Non-pigmented ciliary epithelial cell (primary cell): ENCODE measurements at regions not wholly inside any gene's neighbourhood (a gene's known extent, or its start where the extent isn't known, plus 50 kb on each side); places are given as distances from the start of the nearest gene placed in this dataset.
"Not testable (repeated sequence)": the region's sequence is repeated elsewhere in the genome, so short reads cannot be mapped to it uniquely, and the experiment has no call there.

Experiments
- DNase-seq: peaks from one replicate; pipeline ENCODE4 v3.0.0-alpha.2; 2010; ENCODE audit warnings: low read depth

DNA sequence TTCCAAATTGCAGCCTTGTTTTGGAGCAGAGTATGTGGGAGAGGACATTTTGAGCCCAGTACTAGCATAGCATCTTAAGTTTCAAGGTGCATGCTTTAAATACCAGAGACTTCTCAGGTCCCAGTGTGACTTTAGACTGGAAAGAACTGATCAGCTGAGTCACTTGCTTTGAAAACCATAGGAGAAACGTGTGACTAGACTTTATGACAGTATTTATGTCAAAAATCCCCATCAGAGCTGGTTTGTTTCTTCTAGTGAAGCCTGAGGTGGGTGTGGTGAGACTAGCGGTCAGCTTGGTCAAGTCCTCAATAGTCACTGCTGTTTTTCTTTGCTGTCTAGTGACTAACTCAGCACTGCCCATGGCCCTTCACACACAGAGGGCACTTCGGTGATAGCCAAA lies 724.2 kb downstream of the GATA3 start:
- no peak for DNase-seq

DNA sequence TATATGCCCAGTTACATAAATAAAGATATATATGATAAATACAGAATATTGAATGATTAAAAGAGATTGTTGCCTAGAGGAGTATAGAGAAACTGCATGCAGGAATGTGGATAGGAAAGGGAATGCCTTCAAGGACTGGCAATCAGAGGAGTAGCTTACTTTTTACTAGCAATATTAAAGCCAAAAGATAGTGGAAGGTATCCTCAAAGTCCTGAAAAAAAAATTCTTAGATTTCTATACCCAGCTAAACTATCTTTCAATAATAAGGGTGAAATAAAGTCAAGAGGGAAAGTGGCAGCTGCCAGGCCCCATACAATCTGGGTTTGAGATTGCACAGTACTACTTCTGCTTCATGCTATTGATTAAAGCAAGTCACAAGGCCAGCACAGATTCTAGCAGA lies 733.2 kb downstream of the GATA3 start:
- no peak for DNase-seq

DNA sequence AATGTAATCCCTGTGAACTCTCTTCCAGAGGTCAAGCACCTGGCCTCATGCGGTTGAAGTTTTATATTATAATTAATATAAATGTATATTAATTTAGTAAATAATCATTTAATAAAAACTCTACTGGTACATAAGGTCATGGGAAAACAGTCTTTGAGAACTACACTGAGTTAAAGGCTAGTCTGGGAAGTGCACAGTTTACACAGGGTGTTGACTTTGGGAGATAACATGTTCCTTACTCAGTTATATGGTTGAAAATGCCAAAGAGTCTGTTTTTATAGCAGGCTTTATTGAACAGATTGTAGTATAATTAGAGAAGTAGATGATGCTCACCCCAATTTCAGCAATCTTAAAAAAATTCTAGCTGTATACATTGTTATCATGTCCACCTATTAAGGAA lies 735.9 kb downstream of the GATA3 start:
- DNase-seq: no peak

DNA sequence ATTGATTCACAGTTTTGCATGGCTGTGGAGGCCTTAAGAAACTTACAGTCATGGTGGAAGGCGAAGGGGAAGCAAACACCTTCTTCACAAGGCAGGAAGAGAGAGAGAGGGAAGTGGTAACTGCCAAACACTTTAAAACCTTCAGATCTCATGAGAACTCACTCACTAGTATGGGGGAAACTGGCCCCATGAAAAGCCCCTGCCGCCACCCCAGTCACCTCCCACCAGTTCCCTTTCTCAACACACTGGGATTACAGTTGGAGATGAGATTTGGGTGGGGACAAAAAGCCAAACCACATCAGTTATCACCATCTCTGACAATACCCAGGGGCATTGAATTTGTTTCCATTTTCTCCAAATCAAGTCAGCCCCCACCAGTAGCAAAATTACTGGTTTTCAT lies 740.4 kb downstream of the GATA3 start:
- no peak for DNase-seq

DNA sequence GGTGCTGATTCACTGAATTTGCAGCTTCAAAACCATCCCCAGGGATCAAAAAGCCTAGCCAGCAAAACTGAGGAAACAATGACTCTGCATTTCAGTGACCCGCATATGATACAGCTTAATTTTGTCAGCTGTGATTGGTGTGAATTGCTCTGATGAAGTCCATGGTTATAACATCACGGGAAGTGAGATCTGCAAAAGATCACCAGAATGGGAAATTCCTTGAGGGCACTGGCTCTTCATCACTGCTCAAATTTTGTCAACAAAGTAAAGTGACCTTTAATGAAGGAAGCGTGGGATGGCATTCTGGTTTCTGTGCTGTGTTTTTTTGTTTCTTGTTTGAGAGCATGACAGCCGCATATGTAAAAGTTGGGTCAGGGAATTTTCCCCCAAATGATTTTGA lies 745.9 kb downstream of the GATA3 start:
- no peak for DNase-seq

DNA sequence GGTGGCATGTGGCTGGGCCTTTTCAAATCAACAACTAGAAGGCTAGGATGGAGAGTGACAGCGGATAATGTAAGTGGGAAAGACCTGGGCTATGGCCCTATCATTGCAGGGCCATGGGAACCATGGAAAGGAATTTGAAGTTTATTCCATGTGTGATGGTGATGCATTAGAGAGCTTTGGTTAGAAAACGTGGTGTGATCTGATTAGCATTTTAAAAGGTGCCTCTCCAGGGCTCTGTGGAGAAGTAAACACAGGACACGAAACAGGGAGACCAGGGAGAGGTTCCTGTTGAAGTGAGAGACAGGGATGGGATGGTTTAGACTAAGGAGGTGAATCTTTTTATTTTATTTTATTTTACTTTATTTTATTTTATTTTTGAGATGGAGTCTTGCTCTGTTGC lies 749.5 kb downstream of the GATA3 start:
- DNase-seq: no peak

DNA sequence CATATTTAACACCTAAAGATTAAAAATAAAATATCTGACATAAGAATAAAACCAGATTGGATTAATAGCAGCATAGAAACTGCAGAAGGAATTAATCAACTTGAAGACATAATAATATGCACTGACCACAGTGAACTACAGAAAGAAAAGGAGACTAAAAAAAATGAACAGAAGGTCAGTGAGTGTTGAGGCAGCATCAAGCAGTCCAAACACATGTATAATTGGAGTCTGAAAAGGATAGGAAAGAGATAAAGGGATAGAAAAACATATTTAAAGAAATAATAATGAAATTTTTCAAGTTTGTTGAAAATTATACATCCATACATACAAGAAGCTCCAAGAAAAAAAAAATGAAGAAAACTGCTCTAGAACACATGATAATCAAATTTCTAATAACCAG lies 756.2 kb downstream of the GATA3 start:
- no peak for DNase-seq

DNA sequence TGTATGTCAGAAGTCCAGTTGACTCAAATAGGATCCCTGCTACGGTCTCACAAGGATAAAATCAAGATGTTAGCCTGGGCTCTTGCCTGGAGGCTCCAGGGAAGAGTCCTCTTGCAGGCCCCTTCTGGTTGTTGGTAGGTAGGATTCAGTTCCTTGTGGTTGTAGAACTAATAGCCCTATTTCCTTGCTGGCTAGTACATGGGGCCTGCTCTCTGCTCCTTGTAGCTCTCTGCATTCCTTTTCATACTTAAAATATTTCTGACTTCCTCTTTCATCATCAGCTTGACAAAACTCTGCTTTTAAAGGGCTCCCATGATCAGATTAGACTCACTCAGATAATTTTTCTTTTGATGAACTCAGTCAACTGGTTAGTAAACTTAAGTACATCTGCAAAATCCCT lies 756.7 kb downstream of the GATA3 start:
- no peak for DNase-seq

DNA sequence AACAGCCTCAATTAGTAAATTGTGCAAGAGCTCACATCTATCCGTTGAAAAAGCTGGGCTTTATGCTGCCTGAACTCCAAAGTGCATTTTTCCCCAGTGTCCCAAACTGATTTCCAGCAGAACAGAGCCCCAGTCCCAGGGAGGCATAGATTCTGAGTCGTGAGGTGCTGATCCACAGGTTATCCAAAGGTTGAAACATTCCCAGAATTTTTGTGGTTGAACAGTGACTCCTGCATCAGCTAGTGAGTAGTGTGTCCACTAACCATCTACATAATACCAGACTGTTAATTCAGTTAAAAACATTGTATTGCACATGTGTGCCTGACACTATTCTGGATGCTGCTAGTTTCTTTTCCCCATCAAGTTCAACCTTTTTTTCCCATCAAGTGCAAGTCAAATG lies 761.5 kb downstream of the GATA3 start:
- no peak for DNase-seq

DNA sequence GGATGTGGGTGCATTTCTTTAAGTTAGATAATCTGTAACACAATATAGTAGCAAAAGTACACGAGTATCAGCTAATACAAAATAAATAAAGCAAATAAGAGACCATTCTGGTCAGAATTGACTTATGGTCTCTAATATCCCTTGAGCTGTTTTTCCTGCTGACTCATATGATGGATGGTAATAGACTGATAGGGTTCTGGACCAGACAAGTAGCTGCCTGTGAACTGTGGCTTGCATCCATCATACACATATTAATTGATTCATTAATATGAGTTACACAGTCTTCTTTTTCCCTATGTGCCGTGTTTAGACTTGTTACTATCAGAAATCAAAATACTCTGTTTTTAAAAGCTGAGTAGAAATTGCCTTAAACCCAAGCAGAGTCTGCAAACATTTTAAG lies 762.8 kb downstream of the GATA3 start:
- DNase-seq: no peak

DNA sequence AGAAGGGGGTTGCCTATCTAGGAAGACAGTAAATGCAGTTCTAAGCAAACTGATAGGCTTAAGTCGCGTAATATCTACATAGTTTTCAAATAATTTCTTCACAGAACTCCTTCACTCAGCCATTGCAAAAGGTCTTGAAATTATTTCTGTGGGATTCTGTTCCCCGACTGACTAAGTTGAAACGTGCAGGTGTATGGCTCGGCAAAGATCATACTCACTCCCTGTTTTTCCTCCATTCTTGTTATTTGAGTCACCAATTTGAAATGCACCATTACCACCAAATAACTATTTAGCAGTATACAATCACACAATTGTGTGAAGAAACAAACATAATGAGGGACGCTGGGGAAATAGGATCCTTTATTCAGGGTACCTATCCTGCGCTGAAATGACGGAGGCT lies 771.1 kb downstream of the GATA3 start:
- DNase-seq: no peak

DNA sequence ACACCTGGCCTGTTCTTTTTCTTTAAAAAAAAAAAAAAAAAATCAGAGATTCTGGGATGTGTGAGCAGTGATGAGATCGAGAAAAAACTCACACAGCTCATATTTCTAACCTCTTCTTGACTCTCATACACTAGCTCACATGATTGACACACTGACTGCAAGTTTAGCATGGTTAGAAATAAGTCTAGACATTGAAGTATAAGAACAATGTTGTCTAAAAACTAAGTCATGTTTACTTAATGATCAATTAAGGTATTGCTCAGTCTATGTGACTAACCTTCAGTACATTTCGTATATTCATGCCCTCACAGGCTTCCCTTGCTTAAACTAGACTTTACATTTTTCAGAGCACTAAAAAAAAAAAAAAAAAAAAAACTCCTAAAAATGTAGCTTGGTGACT lies 775.1 kb downstream of the GATA3 start:
- DNase-seq: no peak

DNA sequence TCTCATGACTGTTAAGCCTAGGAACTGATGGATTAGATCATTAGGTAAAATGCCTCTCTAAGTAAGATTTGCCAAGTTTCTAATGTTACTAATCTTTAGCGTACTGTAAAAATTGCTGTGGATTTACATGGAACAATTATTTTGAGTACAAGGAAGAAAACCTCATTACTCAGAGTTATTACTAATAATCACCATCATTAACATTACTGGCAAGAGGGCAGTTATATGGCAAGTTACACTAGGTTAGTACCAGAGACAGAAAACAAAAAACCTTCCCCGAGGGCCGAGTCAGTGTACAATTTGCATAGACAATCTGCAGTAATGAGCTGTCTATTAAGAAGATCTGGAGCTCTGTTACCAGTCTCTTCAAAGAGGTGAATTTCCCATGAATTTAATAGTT lies 775.6 kb downstream of the GATA3 start:
- DNase-seq: no peak

DNA sequence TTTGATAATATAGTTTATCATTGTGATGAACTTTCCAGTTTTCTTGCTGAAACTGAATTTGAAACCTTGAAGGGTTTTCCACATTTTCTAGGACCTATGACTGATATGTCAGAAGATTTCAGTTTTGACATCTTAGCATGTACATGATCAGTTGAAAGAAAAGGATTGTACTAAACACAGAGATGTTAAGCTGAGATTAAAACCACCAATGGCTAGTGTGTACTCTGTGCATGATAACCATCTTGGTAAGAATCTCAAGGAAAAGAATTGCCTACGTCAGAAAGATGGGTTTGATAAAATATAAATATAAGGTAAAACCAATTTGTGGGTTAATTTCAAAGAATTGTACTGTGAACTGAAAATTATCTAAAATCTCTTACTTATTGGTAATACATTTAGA lies 776.4 kb downstream of the GATA3 start:
- DNase-seq: no peak

DNA sequence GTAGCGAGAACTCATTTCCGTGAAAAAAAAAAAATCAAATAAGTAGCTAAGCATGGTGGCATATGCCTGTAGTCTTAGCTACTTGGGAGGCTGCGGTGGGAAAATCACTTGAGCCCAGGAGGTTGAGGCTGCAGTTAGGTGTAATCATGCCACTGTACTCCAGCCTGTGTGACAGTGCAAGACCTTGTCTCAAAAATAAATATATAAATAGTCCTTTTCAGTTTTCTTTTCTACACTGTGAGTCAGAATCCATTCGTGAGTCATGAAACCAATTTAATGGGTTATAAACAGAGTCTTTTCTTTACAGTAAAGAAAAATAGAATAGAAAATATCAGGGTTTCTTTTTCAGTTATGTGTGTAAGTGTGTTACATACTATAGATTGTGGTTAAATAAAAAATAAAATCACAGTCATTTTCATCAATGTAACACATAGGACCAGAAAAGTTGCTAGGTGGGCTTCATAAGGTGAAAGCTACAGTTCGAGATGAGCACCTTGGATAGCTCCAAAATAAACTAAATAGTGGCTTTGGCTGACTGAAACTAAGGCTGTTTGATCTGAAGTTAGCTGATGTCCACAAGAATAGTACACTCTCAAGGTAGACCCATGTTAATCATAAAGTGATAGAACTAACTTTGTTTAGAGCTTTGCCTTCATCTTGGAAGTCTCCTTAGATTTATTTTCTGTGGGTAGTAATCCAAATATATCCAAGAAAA lies 781.1 kb downstream of the GATA3 start:
- DNase-seq: no peak

DNA sequence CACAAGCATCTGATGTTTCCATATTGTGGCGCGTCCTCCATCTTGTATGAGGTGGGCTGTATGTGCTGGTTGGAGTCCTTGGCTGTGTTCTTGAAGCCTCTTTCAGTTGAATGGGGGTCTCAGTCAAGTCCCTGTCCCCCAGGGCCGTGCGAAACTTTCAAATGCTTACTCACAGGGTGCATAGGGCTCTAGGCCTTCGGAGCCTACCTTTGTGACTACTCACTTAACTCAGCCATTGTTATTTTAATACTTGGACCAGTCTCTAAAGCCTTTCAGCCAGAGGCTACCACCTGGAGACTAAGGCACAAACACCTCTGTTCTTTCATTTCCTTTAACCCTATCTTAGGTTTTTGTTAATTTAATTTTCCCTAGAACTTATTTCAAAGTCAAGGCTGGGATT lies 785.9 kb downstream of the GATA3 start:
- DNase-seq: no peak

DNA sequence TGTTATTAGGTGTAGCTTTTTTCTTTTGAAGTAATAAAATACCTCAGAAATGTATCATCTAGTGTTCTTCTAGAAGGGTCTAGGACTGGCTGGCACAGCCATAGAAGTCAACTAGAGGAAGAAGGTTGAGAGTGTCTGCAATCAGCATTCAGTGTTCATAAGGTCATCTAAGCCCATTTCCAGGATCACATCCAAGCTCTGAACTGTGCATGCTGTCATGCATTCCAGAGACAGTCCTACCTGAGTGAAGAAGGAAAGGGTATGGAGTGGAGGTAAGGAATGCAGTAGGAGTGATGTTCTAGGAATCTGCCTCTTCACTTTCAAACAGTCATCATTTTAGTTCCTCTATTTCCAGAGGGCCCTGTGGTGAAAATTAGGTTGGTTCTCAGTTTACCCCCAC lies 789.7 kb downstream of the GATA3 start:
- no peak for DNase-seq

DNA sequence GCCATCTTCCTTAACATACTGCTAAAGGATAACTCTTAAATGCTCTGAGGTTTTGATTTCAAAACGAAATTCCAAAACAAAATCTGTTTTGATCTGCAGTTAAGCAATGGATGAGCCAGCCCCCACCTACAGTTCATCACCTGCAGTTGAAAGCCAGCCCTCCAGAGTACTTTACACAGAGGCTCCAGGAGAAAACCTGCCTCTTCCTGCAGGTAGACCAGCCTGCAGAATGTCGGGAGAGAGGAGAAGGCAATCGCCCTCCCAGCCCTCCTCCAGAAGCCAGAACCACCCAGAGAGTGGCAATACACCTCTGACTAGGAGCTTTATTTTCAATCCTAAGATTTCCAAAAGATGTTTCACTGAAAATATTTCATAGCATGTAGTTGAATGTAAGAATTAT lies 798.1 kb downstream of the GATA3 start:
- no peak for DNase-seq

DNA sequence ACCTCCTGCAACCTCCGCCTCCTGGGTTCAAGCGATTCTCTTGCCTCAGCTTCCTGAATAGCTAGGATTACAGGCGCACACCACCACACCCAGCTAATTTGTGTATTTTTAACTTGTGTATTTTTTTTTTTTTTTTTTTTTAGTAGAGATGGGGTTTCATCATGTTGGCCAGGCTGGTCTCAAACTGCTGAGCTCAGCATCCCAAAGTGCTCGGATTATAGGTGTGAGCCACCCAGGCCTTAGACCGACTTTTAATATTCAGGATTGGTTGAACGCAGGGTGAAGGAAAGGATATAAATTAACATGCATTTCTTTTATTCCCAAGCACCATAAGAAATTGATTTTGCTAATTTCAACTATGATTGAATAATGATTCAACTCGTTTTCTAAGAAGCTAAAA lies 798.6 kb downstream of the GATA3 start:
- no peak for DNase-seq

DNA sequence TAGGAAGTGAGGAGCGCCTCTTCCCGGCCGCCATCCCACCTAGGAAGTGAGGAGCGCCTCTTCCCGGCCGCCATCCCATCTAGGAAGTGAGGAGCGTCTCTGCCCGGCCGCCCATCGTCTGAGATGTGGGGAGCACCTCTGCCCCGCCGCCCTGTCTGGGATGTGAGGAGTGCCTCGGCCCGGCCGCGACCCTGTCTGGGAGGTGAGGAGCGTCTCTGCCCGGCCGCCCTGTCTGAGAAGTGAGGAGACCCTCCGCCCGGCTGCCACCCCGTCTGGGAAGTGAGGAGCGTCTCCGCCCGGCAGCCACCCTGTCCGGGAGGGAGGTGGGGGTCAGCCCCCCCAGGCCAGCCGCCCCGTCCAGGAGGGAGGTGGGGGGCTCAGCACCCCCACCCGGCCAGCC lies 814.4 kb downstream of the GATA3 start:
- not testable (repeated sequence) for DNase-seq

DNA sequence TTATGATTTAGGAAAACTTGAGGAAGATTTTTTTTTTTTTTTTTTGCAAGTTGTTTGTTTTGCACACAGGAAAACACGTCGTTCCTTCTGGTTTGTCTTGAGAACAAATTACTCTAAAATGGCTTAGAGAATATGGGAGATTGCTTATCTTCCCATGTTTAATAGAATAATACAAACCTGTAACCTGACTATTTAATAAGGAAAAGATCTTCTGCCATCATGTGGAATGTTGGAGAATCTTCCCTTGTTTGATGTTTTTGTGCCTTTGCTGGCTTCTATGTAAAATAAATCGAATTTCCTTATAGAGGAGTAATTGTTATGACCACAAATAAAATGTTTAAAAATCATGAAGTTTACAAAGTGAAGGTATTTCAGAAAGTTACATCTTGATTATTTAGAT lies 818.8 kb downstream of the GATA3 start:
- no peak for DNase-seq

DNA sequence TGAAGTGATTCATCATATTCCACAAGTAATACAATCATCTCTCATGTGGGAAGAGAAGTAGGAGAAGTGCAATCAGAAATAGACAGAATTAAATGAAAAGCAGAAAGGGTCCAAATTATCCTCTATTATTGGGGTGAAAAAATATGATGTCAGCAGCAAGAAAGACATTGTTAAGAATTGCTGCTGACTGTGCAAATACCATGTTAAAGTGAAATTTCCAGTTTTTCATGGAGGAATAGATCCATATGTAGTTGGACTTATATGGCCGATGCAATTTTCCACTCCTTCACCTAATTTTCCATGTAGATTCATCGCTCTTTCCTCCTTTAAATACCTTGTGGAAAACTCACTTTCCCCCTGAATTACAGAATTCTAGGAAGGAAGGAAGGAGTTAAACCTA lies 819.8 kb downstream of the GATA3 start:
- no peak for DNase-seq

DNA sequence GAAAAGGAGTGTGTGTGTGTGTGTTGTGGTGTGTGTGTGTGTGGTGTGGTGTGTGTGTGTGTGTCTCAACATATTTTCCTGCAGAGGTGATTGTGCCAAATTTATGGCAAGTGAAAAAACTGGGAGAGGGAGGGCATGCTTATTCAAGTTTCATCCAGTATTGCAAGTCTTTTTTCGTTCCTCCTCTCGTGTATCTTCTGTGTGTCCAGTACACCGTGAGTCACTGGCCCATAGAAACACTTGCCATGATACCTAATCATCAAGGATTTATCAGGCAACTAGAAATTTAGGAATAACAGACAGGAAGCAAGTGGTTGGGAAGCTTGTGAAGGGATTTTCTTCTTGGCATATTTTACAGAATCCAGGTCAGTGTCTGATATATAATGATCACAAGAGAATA lies 820.5 kb downstream of the GATA3 start:
- no peak for DNase-seq

DNA sequence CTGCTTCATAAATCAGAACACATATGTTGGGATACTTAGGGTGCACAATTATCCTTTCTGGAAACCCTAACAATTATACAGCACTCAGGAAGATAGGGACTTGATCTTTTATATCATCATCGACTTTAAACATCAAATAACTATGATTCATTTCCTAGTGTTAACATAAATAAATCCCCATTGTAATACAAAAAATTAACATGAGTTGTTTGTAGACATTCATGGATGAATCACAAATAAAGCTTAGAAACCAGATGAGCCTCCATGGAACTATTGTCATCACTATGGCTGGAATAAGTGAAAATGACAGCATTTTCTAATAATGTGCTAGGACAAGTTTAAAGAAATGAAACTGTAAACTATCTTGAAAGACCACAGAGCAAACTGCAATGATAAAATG lies 821.7 kb downstream of the GATA3 start:
- DNase-seq: no peak

DNA sequence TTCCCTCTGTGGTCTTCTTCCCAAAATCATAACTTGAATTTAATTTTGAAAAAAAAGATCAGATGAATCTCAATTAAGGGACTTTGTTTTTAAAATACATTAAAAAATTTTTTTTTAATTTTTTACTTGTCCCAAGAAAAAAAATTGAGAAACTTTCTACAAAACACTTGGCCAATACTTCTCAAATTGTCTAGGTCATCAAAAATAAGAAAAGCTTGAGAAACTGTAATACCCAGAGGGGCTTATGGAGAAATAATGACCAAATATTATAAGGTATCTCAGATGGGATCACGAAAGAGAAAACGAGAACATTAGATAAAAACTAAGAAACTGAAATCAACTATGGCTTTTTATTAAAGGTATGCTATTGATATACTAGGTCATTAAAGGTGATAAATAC lies 835.0 kb downstream of the GATA3 start:
- DNase-seq: no peak
